SK-N-SH treated with all-trans-retinoic acid at 6 μM for 48 hours (cell line): ENCODE measurements at regions not wholly inside any gene's neighbourhood (a gene's known extent, or its start where the extent isn't known, plus 50 kb on each side); places are given as distances from the start of the nearest gene placed in this dataset.

Source experiments
- ATAC-seq: fragments of 200-7000 bp; cut with Tn5 transposase; 3 replicates; pipeline ENCODE4 v1.9.1; 2020; ENCODE audit warnings: mild to moderate bottlenecking, moderate library complexity
- ARNTL ChIP-seq: fragments of 450-650 bp; formaldehyde crosslinking; IDR thresholded peaks from 2 replicates; pipeline ENCODE4 v1.5.0; 2020; ENCODE audit warnings: low read depth, mild to moderate bottlenecking, moderate library complexity, borderline replicate concordance
- CSDC2 ChIP-seq: fragments of 250-450 bp; sonication (Bioruptor Pico); IDR thresholded peaks from 2 replicates; pipeline ENCODE4 v1.5.0; 2020; ENCODE audit warnings: mild to moderate bottlenecking, moderate library complexity
- ESRRG ChIP-seq: fragments of 250-450 bp; sonication (Bioruptor Pico); IDR thresholded peaks from 2 replicates; pipeline ENCODE4 v1.6.1; 2021; ENCODE audit warnings: mild to moderate bottlenecking
- GLIS3 ChIP-seq: fragments of 250-450 bp; sonication (Bioruptor Pico); IDR thresholded peaks from 2 replicates; pipeline ENCODE4 v1.5.0; 2020; ENCODE audit warnings: mild to moderate bottlenecking, moderate library complexity
- ISL1 ChIP-seq: fragments of 250-450 bp; sonication (Bioruptor Pico); IDR thresholded peaks from 2 replicates; pipeline ENCODE4 v2.1.2; 2022; ENCODE audit warnings: mild to moderate bottlenecking, moderate library complexity
- OSR1 ChIP-seq: fragments of 250-450 bp; sonication (Bioruptor Pico); IDR thresholded peaks from 2 replicates; pipeline ENCODE4 v1.8.0; 2022; ENCODE audit warnings: moderate library complexity, mild to moderate bottlenecking, inconsistent platforms
- PPARA ChIP-seq: fragments of 250-450 bp; sonication (Bioruptor Pico); IDR thresholded peaks from 2 replicates; pipeline ENCODE4 v1.5.0; 2020; ENCODE audit warnings: mild to moderate bottlenecking, borderline replicate concordance
- RARB ChIP-seq: fragments of 250-450 bp; sonication (Bioruptor Pico); IDR thresholded peaks from 2 replicates; pipeline ENCODE4 v1.8.0; 2021; ENCODE audit warnings: mild to moderate bottlenecking, moderate library complexity
- SNAI2 ChIP-seq: fragments of 250-450 bp; sonication (Bioruptor Pico); IDR thresholded peaks from 2 replicates; pipeline ENCODE4 v1.5.0; 2020; ENCODE audit warnings: mild to moderate bottlenecking, moderate library complexity
- TCF4 ChIP-seq: fragments of 250-450 bp; sonication (Bioruptor Pico); IDR thresholded peaks from 2 replicates; pipeline ENCODE4 v1.8.0; 2021; ENCODE audit warnings: mild to moderate bottlenecking, moderate library complexity, borderline replicate concordance
- TOX ChIP-seq: fragments of 250-450 bp; sonication (Bioruptor Pico); IDR thresholded peaks from 2 replicates; pipeline ENCODE4 v1.8.0; 2021; ENCODE audit warnings: mild to moderate bottlenecking, moderate library complexity, borderline replicate concordance
- ZC3H10 ChIP-seq: fragments of 250-450 bp; sonication (Bioruptor Pico); IDR thresholded peaks from 2 replicates; pipeline ENCODE4 v1.5.1; 2021; ENCODE audit warnings: mild to moderate bottlenecking, moderate library complexity
- ZFP3 ChIP-seq: fragments of 250-450 bp; sonication (Bioruptor Pico); IDR thresholded peaks from 2 replicates; pipeline ENCODE4 v1.5.0; 2020; ENCODE audit warnings: mild to moderate bottlenecking, moderate library complexity
- ZFP30 ChIP-seq: fragments of 450-650 bp; formaldehyde crosslinking; IDR thresholded peaks from 2 replicates; pipeline ENCODE4 v1.5.0; 2022; ENCODE audit warnings: mild to moderate bottlenecking, moderate library complexity
- ZNF565 ChIP-seq: fragments of 450-650 bp; formaldehyde crosslinking; conservative IDR thresholded peaks from 2 replicates; pipeline ENCODE4 v1.5.0; 2020; ENCODE audit warnings: low read depth, mild to moderate bottlenecking, moderate library complexity
- ZNF70 ChIP-seq: fragments of 450-650 bp; formaldehyde crosslinking; IDR thresholded peaks from 2 replicates; pipeline ENCODE4 v1.5.0; 2020; ENCODE audit warnings: mild to moderate bottlenecking, moderate library complexity
- ZNF8 ChIP-seq: fragments of 450-650 bp; formaldehyde crosslinking; IDR thresholded peaks from 2 replicates; pipeline ENCODE4 v1.5.0; 2020; ENCODE audit warnings: mild to moderate bottlenecking, moderate library complexity
- TF ChIP-seq, protein P1 (sequence below): fragments of 250-450 bp; sonication (Bioruptor Pico); IDR thresholded peaks from 2 replicates; pipeline ENCODE4 v1.8.0; 2021; ENCODE audit warnings: low read depth, mild to moderate bottlenecking, moderate library complexity, borderline replicate concordance
- TF ChIP-seq, protein P2 (sequence below): fragments of 250-450 bp; sonication (Bioruptor Pico); IDR thresholded peaks from 2 replicates; pipeline ENCODE4 v1.5.1; 2021; ENCODE audit warnings: mild to moderate bottlenecking, moderate library complexity

DNA sequence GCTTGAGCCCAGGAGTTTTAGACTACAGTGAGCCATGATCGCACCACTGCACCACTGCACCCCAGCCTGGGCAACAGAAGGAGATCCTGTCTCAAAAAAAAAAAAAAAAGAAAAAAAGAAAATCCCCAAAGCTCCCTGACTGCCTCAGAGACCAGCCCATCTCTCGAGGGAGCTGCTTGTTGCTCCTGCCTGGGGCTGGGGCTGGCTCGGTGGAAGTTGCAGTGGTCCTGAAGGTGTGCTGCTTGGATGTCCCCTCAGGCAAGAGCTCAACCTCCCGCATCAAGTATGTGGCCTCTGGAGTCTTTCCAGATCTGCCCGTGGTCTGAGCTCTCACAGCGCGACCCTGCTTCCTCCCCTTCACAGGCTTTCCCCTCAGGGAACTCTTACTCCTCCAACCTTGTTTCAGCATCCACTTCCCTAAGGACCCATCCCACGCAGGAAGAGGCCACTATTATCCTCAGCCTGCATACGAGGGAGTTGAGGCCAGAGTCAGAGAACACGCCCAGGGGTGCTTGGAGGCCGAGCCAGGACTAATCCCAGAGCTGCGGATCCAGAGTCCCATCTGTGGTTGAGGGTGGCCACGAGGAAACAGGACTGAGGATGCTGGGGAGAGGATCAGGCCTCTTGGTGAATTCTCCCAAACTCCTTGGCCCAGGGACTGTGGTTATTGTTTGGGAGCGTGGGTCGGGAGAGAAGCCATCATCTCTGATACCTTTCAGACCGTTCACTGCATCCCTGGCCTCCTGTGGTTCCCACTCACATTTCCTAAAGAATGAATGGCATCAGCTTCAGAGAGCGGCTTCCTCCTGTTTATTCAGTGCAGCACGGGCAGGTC, 624.6 kb downstream of the AACS start:
- no peak for ATAC-seq
- TF ChIP-seq ZNF565, result no peak
- no peak for TF ChIP-seq ZFP3 (CRISPR knock-in tag)
- no peak for TF ChIP-seq ZFP30 (CRISPR knock-in tag)
- no peak for TF ChIP-seq ESRRG (CRISPR knock-in tag)
- no peak for TF ChIP-seq GLIS3 (CRISPR knock-in tag)
- no peak for TF ChIP-seq SNAI2 (CRISPR knock-in tag)

DNA sequence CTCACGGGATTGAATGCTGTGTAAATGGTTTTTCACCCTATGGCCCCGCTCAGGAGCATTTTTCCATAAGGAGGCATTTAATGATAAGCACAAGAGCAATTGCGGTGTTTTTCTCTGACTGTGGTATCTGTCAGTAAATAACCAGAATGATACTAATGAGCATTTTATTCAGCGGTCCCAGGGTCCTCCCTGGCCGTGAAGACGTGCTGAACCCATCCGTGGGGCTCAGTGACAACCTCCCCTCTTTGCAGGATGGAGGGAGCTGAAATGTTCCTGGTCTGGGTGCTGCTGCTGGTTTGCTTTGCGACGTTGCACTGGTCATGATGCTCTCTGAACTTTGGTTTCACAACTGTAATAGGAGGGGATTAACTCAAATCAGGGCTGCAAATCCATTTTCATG, 625.6 kb downstream of the AACS start:
- ATAC-seq, result no peak
- no peak for TF ChIP-seq ISL1
- no peak for TF ChIP-seq SNAI2 (CRISPR knock-in tag)
- TF ChIP-seq, protein P1, sequence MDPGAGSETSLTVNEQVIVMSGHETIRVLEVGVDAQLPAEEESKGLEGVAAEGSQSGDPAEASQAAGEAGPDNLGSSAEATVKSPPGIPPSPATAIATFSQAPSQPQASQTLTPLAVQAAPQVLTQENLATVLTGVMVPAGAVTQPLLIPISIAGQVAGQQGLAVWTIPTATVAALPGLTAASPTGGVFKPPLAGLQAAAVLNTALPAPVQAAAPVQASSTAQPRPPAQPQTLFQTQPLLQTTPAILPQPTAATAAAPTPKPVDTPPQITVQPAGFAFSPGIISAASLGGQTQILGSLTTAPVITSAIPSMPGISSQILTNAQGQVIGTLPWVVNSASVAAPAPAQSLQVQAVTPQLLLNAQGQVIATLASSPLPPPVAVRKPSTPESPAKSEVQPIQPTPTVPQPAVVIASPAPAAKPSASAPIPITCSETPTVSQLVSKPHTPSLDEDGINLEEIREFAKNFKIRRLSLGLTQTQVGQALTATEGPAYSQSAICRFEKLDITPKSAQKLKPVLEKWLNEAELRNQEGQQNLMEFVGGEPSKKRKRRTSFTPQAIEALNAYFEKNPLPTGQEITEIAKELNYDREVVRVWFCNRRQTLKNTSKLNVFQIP (CRISPR knock-in tag), result no peak
- TF ChIP-seq, all 23 proteins: peak for 0

DNA sequence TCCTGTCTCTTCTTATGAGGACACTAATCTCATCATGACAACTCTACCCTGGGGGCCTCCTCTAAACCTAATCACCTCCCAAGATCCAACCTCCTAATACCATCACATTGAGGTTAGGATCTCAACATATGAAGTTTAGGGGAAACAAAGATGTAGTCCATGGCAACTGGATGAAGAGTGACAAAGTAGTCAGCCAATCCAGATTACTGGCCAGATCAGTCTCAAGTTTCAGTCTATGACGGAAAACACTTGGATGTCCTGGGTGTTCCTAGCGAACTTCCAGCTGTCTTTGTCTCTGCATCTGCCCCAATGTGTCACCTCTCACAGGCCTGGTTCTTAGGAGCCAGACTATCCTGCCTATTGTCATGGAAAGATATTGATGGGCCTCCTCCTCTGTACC, 630.8 kb downstream of the AACS start:
- no peak for ATAC-seq
- TF ChIP-seq SNAI2 (CRISPR knock-in tag) (no peak), ISL1 (no peak), PPARA (CRISPR knock-in tag) (no peak)
- TF ChIP-seq, protein P2, sequence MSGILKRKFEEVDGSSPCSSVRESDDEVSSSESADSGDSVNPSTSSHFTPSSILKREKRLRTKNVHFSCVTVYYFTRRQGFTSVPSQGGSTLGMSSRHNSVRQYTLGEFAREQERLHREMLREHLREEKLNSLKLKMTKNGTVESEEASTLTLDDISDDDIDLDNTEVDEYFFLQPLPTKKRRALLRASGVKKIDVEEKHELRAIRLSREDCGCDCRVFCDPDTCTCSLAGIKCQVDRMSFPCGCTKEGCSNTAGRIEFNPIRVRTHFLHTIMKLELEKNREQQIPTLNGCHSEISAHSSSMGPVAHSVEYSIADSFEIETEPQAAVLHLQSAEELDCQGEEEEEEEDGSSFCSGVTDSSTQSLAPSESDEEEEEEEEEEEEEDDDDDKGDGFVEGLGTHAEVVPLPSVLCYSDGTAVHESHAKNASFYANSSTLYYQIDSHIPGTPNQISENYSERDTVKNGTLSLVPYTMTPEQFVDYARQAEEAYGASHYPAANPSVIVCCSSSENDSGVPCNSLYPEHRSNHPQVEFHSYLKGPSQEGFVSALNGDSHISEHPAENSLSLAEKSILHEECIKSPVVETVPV (CRISPR knock-in tag), result no peak

DNA sequence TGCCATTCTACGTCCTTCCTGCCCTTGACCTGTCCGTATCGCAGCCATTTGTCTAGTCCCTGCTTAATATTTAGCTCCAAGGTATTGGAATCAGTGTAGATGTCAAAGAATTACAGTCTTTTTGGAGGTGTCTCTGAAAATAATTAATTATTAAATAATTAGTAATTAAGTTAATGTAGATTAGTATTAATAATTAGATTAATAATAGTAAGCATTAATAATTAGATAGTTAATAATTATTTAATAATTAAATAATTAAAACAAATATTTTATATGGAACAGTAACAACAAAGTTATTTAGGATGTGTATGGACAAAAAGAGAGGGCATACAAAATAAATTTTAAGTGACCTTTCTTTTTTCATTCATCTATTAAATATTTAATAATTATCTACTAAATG, 639.6 kb downstream of the AACS start:
- TF ChIP-seq ZC3H10, result no peak
- no peak for TF ChIP-seq CSDC2 (CRISPR knock-in tag)
- TF ChIP-seq, protein P2 (CRISPR knock-in tag), result no peak
- no peak for TF ChIP-seq PPARA (CRISPR knock-in tag)
- no peak for TF ChIP-seq OSR1
- no peak for TF ChIP-seq ZNF8 (CRISPR knock-in tag)
- TF ChIP-seq RARB (CRISPR knock-in tag), result no peak
- TF ChIP-seq, all 23 proteins: peak for 0
- ATAC-seq, result no peak

DNA sequence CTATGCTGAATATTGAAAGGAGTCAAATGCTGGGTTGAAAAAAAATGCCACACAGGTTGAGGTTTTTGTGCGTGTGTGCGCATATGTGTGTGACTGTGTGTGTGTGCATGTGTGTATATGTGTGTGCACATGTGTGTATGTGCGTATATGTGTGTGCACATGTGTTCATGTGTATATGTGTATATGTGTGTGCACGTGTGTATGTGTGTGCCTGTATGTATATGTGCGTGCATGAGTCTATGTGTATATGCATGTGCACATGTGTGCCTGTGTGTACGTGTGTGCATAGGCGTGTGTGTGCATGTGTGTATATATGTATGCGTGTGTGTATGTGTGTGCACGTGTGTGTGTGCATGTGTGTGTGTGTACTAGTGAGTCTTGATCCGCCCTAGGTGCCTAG, 655.7 kb downstream of the AACS start:
- ATAC-seq, result no peak
- TF ChIP-seq, protein P1 (CRISPR knock-in tag), result no peak
- no peak for TF ChIP-seq ZNF8 (CRISPR knock-in tag)
- TF ChIP-seq, all 23 proteins: peak for 0

DNA sequence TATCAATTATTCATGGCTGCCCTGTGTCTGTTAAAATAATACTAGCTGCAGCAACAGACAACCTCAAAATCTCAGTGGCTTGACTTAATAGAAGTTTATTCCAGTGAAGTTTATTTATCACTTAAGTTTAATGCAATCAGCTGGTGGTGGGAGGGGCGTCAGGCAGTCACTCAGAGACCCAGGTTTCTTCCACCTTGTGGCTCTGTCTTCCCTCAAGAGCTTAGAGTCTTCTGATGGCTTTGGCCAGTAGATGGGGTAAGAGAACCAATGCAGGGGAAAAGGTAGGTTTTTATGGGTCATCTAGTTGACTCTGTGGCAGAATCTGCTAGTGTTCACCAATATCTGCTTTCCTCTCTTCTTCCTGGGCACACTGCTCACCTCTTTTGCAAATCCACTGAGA, 668.9 kb downstream of the AACS start:
- no peak for TF ChIP-seq RARB (CRISPR knock-in tag)
- TF ChIP-seq ARNTL (CRISPR knock-in tag), result no peak
- TF ChIP-seq, protein P1 (CRISPR knock-in tag), result no peak
- no peak for TF ChIP-seq TCF4 (CRISPR knock-in tag)
- no peak for TF ChIP-seq ZC3H10
- TF ChIP-seq ZNF565, result no peak
- TF ChIP-seq, protein P2 (CRISPR knock-in tag), result no peak
- TF ChIP-seq TOX (CRISPR knock-in tag), result no peak
- TF ChIP-seq ZFP3 (CRISPR knock-in tag), result no peak
- no peak for TF ChIP-seq ZNF8 (CRISPR knock-in tag)
- TF ChIP-seq ZNF70 (CRISPR knock-in tag), result no peak
- TF ChIP-seq ZFP30 (CRISPR knock-in tag), result no peak
- ATAC-seq, result no peak
